ENCODE measurements at regions not wholly inside any gene's neighbourhood (a gene's known extent, or its start where the extent isn't known, plus 50 kb on each side); places are given as distances from the start of the nearest gene placed in this dataset.
"Not testable (repeated sequence)": the region's sequence is repeated elsewhere in the genome, so short reads cannot be mapped to it uniquely, and the experiment has no call there.

DNA sequence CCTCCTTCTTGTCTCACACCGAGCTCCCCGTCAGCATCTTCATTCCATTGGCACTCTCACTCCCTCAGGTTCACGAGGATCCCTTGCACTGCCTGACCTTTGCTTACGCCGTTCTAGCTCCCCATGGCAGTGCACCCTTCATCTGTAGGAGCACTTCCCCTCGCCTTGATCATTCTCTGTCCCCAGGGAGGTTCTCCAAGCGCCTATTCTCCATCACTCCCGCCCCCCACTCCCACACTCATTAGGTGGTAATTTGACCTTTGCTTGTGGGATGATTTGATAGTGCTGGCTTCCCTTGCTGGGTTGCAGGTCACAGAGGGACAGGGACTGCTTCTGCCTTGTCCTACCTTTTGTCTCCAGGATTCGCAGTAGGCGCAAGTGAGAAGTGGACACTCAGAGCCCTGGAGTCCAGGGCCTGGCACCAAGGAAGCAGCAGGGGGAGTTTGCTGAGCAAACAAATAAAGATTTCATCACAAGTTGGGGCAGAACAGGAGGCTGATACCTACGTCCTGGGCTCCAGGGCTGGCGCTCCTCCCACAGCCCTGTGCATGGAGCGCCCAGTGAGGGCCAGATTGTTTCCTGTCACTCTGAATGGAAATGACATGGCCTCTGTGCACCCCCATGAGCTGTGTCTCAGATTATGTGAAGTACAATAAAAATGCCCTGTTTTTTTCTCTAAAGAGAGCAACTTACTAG is 82.0 kb upstream of the RUNX3 start:
- FAIRE-seq (no peak), DNase-seq (ENCODE audit: insufficient read length, low spot score) (no peak)

DNA sequence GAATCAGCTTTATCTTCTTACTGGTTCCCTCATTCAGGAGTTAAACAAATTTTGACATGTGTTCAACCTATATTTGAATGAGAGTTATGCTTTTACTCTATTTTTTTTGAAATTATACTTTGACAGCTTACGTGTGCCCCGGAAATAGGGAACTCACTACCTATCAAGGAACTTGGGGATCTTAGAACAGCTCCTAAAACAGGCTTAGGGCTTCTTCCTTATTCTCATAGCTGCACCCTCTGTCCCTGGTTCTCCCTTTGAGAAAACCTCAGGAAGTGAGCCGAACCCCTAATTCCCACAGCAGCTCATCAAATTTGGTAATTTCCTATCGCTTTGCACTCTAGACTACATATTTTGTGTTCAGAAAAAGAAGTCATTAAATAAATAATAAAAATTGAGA is 81.2 kb upstream of the RUNX3 start:
- no peak for DNase-seq (ENCODE audit: insufficient read length, low spot score)
- FAIRE-seq, result no peak

DNA sequence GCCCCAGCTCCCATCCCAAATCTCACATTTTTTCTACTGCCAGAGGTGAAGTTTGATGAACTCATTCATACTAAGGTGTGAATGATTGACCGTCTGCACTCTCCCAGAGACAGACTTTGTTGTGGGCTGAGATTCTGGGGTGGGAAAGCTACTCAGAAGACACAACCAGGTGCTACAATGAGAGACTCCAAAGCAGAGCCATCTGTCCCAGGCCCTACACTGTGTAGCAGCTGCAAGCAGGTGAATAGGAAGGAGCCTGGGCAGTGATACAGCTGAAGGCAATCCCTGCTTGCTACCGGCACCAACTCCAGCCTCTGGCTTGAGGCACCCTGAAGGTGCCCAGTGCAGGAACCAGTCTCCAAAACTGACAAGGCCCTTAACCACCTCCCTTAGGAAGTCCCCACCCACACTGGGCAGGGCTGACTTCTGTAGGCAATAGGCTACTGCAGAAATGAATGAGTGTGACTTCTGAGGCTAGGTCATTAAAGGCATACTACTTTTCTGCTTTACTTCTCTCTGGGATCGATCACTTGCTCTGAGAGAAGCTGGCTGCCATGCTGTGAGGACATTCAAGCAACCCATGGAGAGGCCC is 79.7 kb upstream of the RUNX3 start:
- DNase-seq (ENCODE audit: insufficient read length, low spot score), result no peak
- no peak for FAIRE-seq

DNA sequence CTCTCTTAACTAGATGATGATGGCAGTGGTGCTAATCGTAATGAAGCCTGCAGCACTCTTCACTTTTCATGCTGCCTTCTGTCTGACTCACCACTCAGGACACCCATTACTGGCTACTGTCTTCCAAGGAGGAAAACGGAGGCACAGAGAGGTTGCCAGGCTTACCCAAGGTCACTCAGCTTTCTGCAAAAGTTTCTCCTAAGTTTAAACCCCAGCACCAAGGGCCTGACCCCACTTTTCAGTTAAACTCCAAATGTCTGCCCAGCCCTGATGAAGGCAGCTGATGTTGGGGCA is 78.1 kb upstream of the RUNX3 start:
- no peak for FAIRE-seq
- no peak for DNase-seq (ENCODE audit: insufficient read length, low spot score)

DNA sequence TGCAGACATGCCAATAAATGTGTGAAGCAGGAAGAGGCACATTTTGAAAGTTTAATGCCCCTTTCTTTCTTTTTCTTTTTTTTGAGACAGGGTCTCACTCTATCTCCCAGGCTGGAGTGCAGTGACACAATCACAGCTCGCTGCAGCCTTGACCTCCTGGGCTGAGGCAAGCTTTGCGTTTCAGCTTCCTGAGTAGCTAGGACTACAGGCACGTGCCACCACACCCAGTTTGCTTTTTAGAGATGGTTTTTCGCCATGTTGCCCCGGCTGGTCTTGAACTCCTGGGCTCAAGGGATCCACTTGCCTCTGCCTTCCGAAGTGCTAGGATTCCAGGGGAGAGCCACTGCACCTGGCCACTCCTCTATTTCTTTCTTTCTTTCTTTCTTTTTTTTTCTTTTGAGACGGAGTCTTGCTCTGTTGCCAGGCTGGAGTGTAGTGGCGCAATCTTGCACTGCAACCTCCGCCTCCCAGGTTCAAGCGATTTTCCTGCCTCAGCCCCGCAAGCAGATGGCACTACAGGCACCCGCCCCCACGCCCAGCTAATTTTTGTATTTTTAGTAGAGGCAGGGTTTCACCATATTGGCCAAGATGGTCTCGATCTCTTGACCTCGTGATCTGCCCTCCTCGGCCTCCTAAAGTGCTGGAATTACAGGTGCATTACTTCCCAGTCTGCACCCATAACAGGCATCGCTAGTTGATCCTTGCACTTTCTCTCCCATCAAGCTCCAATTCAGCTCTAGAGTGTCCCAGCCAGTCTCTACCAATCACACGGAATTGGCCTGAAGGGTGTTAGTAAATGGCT is 77.5 kb upstream of the RUNX3 start:
- FAIRE-seq; DNase-seq (ENCODE audit: insufficient read length, low spot score): not testable (repeated sequence)

DNA sequence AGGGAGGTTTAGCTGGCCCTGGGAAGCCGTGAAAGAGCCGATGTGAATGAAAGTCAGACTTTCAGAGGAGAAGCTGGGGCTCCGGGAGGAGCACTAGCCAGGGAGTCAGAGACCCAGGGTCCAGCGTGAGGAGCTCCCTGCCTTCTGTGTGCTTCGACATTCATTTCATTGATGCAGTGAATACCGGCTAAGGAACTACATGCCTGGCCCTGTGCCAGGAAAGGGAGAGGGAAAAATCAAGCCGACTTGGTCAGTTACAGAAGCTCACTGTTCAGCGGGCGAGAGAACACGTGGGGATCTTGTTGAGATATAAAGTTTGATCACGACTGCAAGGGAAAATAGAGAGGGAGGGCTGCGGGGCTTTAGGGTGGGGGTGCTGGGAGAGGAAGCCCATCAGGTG is 76.7 kb upstream of the RUNX3 start:
- DNase-seq (ENCODE audit: insufficient read length, low spot score), result no peak
- no peak for FAIRE-seq

DNA sequence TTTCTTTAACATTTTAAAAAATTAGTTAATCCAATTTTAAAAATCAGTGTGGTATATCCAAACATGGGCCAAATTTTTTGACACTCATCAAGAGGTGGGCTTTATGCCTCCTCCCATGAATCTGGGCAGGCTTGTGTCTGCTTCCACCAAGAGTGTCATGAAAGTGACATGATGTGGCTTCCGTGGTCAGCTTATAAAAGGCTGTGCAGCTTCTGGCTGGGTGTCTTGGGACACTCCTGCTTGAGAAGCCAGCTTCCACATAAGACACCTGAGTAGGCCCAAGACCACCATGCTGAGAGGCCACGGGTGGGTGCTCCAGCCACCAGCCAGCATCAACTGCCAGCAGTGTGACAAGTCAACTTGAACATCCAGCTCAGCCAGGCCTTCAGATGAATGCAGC is 74.3 kb upstream of the RUNX3 start:
- FAIRE-seq (no peak), DNase-seq (ENCODE audit: insufficient read length, low spot score) (no peak)

DNA sequence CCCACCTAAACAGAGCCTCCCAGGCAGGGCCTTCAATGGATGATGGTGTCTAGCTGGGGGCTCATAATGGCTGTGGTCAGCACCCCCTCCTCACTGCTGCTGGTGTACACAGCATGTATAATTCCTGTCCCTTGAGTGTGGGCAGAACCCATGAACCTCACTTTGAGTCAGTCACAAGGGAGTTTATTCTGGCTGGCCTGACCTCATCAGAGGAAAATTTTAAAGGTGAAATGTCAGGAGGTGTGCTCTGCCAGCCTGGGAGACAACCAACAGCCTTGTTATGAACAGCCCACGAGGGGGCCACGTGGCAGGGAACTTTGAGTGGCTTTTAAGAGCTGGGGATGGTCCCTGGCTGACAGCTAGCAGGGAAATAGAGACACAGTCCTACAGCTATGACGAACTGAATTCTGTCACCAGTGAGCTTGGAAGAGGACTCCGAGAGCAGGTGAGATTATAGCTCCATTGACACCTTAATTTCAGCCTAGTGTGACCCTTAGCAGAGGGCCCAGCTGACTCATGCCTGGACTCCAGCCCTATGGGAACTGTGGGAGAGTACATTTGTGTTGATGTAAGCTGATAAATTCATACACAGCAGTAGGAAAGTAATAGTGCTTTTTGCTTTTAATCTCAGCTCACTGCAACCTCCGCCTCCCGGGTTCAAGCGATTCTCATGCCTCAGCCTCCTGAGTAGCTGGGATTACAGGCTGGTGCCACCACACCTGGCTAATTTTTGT is 73.5 kb upstream of the RUNX3 start:
- no peak for DNase-seq (ENCODE audit: insufficient read length, low spot score)
- FAIRE-seq, result no peak

DNA sequence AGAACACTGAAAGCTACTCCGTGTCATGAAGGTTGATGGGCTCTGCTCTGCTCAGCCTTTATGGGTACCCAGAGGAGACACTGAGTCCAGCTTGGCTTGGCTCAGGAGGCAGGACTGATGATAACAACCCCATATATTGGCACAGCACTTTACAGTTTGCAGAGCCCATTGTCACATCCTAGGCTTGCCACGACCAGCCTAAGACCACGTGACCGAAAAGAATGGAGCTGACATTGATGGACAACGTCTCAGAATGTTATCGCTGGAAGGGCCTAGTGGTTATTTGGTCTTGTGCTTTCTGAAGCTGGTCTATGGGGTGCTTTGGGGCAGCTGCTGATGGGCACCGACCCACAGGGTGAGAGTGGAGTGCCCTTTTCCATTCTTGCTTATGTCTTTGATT is 72.9 kb upstream of the RUNX3 start:
- no peak for DNase-seq (ENCODE audit: insufficient read length, low spot score)
- no peak for FAIRE-seq

DNA sequence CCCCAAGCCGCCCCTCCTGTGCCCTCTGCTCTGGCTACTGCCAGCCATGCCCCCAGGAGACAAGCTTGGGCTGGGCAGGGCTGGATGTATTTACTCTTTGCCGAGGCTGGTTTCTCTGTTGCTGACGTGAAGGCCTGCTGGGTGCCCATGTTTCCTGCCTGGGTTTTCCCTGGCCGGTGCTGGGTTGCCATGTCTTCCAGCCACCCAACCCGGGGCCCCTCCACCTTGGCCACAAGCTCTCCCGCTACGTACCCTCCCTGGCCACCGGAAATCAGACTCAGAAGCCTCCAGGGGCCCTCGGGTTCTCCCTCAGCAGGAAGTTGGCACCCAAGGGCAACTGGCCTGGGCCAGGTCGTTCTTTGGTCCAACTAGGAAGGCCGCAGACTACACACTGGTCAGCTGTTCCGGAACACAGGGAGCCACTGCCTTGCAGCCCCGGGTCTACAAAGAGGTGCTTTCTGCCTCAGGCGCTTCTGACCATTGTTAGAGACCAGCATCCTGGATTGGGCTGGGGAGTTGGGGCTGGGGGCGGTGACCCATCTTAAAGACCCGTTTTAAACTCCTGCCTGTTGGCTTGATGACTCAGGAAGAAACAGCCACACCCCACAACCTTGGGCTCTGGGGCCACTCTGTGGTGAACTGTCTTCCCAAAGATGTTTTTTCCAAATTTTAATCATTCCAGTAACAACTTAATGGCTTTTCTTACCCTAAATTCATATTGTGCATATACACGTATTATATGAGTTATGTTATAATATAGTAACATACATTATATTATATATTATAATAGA is 71.2 kb upstream of the RUNX3 start:
- FAIRE-seq (no peak), DNase-seq (ENCODE audit: insufficient read length, low spot score) (no peak)

DNA sequence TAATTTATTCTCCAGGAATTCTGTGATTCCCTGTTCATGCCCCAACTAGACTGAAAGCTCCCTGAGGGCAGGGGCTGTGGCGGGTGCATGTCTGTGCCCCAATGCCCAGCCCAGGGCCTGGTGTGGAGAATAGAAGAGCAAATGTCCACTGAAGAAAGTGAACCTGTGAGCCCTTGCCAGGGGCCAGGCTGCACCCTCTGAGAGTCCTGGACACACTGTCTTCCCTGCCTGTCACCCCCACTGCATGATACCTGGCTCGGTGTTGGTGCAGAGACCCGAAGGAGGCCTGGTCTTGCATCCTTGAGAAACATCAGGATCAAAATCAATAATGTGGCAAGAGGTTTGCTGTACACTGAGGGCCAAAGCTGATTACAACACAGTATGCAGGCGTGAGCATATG is 69.8 kb upstream of the RUNX3 start:
- no peak for FAIRE-seq

DNA sequence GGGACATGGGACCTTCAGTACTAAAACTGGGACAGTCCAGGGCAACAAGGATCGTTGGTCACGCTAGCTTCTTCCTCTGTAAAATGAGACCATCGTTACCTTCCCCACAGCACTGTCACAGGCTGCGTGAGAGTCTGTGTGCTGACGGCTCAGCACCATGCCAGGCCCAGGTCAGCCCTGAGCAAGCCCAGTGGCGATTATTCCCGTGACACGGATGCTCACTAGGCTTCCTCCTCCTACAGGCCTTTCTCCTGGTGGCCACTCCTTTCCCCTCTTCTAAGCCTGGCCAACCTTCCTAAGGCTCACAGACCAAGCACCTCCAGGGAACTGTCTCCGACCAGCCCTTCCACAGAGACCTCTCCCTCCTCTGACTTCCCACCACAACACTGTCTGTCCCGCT is 69.3 kb upstream of the RUNX3 start:
- no peak for FAIRE-seq
- DNase-seq (ENCODE audit: insufficient read length, low spot score), result no peak

More for the DNA sequence above, 69.8 kb upstream of the RUNX3 start:
- DNase-seq (ENCODE audit: insufficient read length, low spot score), result no peak

DNA sequence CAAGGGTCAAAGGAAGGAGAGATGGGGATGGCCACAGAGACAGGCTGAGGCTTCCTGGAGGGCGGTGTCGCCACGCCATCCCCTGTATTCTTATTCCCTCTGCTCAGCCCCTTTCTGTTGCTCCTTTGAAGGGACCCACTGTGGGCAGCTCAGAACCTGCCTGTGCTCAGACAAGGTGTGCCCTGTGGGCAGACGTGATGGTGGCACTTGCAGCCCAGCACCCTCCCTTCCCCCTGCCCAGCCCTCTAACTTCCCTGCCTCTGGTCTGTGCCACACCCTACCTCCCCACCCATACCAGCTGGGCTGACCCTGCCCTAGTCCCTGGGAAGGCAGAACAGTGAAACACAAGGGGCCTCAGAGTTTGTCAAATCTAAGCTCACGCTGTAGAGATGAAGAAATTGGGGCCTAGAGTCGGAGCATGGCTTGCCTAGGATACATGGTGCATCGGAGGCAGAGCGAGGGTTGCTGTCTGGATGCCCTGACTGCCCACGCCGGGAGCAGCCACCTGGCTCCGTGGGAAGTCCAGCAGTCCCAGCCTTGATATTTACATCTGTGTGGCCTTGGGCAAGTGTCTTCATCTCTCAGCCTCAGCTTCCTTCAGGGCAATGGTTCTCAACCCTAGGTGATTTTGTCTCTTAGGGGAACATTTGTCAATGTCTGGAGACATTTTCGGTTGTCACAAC is 68.6 kb upstream of the RUNX3 start:
- FAIRE-seq, result no peak

DNA sequence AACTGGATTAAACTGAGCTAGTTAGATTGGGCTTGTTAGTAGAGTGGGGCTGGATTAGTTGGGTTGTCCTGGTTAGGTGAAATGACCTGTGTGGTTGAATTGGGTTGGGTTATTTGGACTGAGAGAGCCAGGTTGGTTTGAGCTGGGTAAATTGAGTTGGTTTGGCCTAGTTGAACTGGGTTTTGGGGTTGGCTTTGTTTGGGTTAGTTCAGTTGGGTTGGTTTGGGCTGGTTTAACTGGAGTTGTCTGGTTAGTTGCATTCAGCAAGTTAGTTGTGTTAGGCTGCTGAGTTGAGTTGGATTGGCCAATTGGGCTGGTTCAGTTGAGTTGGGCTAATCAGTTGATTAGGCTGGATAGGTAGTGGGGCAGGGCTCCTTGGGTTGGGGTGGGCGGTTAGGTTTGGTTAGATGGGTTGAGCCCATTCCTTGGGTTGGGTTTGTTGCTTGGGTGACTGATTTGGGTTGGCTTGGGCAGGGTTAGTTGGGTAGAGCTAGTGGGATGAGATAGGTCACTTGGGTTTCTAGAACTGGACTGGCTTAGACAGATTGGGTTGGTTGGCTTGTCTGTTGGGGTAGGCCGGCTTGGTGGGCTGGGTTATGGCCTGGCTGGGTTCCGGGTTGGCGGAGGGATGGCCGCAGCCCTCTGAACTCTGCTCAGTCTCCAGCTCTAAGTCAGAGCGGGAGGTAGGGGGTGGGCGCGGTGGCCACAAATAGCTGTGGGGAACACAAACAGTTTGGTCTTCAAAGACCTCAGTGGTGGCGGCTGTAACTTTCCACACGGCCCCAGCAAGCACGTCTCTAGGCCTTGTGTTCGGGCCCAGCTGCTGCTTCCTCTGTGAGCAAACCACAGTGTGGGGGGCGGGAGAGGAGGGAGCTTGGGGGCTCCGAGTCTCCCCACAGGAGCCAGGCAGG is 67.2 kb upstream of the RUNX3 start:
- FAIRE-seq (no peak), DNase-seq (ENCODE audit: insufficient read length, low spot score) (no peak)

More for the DNA sequence above, 68.6 kb upstream of the RUNX3 start:
- DNase-seq (ENCODE audit: insufficient read length, low spot score), result no peak

DNA sequence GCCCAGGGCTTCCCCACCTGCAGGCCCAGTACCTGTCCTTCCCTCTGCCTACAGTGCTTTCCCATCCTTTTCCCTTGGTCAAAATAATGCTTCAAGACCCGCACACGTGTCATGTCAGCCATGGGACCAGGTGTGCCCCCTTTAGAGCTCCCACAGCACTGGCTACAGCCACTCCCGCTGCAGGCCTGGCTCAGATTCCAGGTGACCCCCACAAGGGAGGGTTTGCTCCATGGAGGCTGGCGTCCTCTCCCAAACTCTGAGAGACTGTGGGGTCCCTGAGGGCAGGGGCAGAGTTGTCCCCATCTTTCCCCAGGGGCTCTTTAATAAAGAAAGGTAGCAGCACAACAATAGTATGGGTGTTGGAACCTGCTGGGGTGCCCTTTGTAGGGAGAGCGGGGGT is 66.4 kb upstream of the RUNX3 start:
- FAIRE-seq (no peak), DNase-seq (ENCODE audit: insufficient read length, low spot score) (no peak)

DNA sequence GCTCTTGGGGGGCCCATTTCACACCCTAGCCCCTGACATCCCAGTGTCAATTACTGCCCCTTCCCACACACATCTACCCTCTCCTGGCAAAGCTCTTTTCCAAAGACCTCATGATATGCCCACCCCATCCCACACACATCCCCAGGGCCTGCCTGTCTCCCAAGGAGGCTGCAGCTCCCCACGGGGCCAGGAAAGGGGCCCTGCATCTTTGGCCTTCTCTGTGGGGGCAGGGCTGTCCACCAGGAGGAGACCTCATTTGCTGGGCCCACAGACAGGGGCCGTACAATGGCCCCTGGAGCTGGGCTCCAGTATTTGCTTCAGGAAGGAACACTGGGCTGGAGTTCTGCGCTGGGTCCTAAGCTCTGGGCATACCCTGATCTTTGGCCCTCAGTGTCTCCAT is 65.6 kb upstream of the RUNX3 start:
- no peak for FAIRE-seq
- no peak for DNase-seq (ENCODE audit: insufficient read length, low spot score)

DNA sequence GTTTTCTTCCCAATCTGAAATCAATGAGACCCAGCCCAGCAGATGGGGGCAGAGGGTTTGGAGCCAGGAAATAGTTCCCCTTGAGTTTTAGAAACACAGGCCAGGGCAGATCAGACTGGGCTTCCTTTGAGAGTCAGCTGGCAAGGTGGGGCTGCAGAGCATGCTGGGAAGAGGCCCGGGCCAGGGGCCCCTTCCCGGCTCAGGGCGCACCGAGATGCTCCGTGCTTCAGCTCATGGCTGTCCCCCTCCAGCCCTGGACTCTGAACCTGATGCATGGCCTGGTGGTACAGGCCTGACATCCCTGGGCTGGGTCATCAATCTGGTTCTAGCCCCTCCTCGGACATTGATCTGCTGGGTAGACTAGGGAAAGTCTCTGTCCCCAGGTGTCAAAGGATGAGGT is 65.1 kb upstream of the RUNX3 start:
- FAIRE-seq, result no peak
- no peak for DNase-seq (ENCODE audit: insufficient read length, low spot score)

DNA sequence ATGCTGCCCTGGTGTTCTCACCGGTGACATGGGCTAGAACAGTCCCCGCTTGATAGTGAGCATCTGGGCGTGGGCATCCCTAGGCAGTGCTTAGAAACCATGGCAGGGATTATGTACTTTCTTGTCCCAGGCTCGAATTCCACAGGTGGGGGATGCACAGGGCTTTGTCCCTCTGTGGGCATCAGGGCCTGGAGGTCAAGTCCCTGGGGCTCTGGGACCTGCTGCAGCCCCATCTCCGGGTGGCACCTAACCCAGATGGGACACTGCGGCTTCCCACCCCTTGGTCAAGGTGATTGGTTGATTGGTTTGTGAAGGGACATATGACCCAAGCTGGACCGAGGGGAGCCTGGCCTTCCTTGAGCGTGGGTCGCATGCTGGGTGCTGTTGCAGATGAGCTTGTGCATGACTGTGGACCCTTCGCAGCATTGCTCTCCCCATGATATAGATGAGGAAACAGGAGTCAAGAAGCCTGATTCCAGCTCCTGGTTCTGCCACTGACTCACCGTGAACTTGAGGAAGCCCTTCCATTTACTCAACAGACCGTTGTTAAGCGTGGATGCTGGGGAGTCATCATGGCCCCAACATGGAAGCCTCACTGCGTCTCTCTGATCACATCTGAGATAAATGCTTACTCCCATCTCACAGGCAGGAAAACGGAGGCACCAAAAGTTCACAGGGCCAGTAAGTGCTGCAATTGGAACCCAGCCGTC is 64.0 kb upstream of the RUNX3 start:
- FAIRE-seq (no peak), DNase-seq (ENCODE audit: insufficient read length, low spot score) (no peak)

All from HTR-8/SVneo (cell line).